Thyroid gland (tissue), 4 donors: ENCODE measurements at regions not wholly inside any gene's neighbourhood (a gene's known extent, or its start where the extent isn't known, plus 50 kb on each side); places are given as distances from the start of the nearest gene placed in this dataset.

Source experiments
- CTCF ChIP-seq, 6 experiments: fragments of 200-600 bp in 3 of 6; fragments of 450-650 bp in 3 of 6; sonication (generic) in 3 of 6; IDR thresholded peaks; one replicate each; pipeline ENCODE4 v1.5.1; 2016 to 2019; ENCODE audit warnings: antibody characterized with exemption in 6 of 6, mild to moderate bottlenecking in 2 of 6, inconsistent platforms in 1 of 6, moderate library complexity in 1 of 6
- POLR2A ChIP-seq, 2 donors: fragments of 450-650 bp; IDR thresholded peaks; one replicate each; pipeline ENCODE4 v1.6.1; 2017; ENCODE audit warnings: antibody characterized with exemption in 2 of 2, mild to moderate bottlenecking in 2 of 2, moderate library complexity in 1 of 2

GRCh38 chr6:40770794-40771193 is 183.6 kb upstream of the LRFN2 start:
- no peak for TF ChIP-seq CTCF (IDR thresholded peaks at IDR 0.05)
- no peak for TF ChIP-seq POLR2A (IDR thresholded peaks at IDR 0.05)
